Endothelial cell of umbilical vein (primary cell): ENCODE measurements at regions not wholly inside any gene's neighbourhood (a gene's known extent, or its start where the extent isn't known, plus 50 kb on each side); places are given as distances from the start of the nearest gene placed in this dataset.

ENCODE experiments used
- BruUV-seq: library from RNA; stranded (reverse); fragments of 400-500 nt; replicated peaks from 2 replicates; lab custom pipeline; 2021; lab: Mats Ljungman, UMichigan
- CTCF ChIA-PET: fragments of 300-600, 350-600 bp; sonication (Branson Sonifier 250); formaldehyde crosslinking; loops from one replicate; lab custom pipeline; 2021; ENCODE audit warnings: antibody characterized with exemption, inconsistent platforms; lab: Charles Lee
- POLR2A ChIA-PET: fragments of 300-600, 350-600 bp; sonication (Branson Sonifier 250); formaldehyde crosslinking; loops from one replicate; lab custom pipeline; 2021; ENCODE audit warnings: antibody characterized with exemption, inconsistent platforms; lab: Charles Lee
- DNase-seq: peaks from one replicate; pipeline ENCODE4 v3.0.0-alpha.2; 2011; ENCODE audit warnings: low read depth, low spot score
- FAIRE-seq: peaks from 2 replicates; lab custom pipeline; 2011; peaks lifted over from hg19 to GRCh38; lab: Jason Lieb, UNC
- H2AFZ ChIP-seq: 2 replicates; pipeline ENCODE4 v1.6.0; 2012; ENCODE audit warnings: low read depth, low read length, control low read depth, inconsistent platforms
- H3K27ac ChIP-seq: 2 replicates; pipeline ENCODE4 v1.5.1; 2011; ENCODE audit warnings: low read depth, mild to moderate bottlenecking, control low read depth, low read length, moderate library complexity; ENCODE audit not compliant: insufficient read depth
- H3K27me3 ChIP-seq, 2 experiments: 2 replicates each; pipeline versions ENCODE4 v1.6.0 to v1.6.1; 2011; ENCODE audit warnings: low read length in 2 of 2, mixed read lengths in 1 of 2; ENCODE audit not compliant: control insufficient read depth in 2 of 2, insufficient read depth in 2 of 2
- H3K36me3 ChIP-seq, 2 experiments: 2 replicates in 1 of 2; 3 replicates in 1 of 2; pipeline ENCODE4 v1.5.1; 2011; ENCODE audit warnings: low read length in 2 of 2, mild to moderate bottlenecking in 1 of 2, moderate library complexity in 1 of 2; ENCODE audit not compliant: control insufficient read depth in 2 of 2, insufficient read depth in 2 of 2; ENCODE audit errors: extremely low read depth in 1 of 2
- H3K4me1 ChIP-seq: 3 replicates; pipeline ENCODE4 v1.5.1; 2011; ENCODE audit warnings: mild to moderate bottlenecking, low read length; ENCODE audit not compliant: control insufficient read depth, insufficient read depth; ENCODE audit errors: extremely low read depth
- H3K4me2 ChIP-seq: 2 replicates; pipeline ENCODE4 v1.6.1; 2011; ENCODE audit warnings: low read length, control low read depth, mixed read lengths; ENCODE audit not compliant: insufficient read depth
- H3K4me3 ChIP-seq, 3 experiments: fragments of 200-600 bp in 1 of 3; sonication (generic), shearing (Covaris generic) in 1 of 3; replicated peaks in 1 of 3; 2 replicates each; pipeline ENCODE4 v1.5.1; 2011 to 2016; ENCODE audit warnings: control low read depth in 3 of 3, low read length in 3 of 3, mild to moderate bottlenecking in 2 of 3, inconsistent platforms in 1 of 3, low read depth in 1 of 3, moderate library complexity in 1 of 3; ENCODE audit not compliant: insufficient read depth in 1 of 3
- H3K79me2 ChIP-seq: 2 replicates; pipeline ENCODE4 v1.6.0; 2012; ENCODE audit warnings: low read length, inconsistent platforms; ENCODE audit not compliant: control insufficient read depth, insufficient read depth
- H3K9ac ChIP-seq: replicated peaks from 2 replicates; pipeline ENCODE3; 2011; ENCODE audit warnings: low read length, control low read depth; ENCODE audit not compliant: insufficient read depth; ENCODE audit errors: extremely low read depth
- H3K9me1 ChIP-seq: replicated peaks from 3 replicates; pipeline ENCODE4 v1.6.0; 2011; ENCODE audit warnings: mild to moderate bottlenecking, low read length; ENCODE audit not compliant: control insufficient read depth, insufficient read depth; ENCODE audit errors: extremely low read depth
- H3K9me3 ChIP-seq: replicated peaks from 2 replicates; pipeline ENCODE4 v1.5.1; 2012; ENCODE audit warnings: low read length, inconsistent platforms; ENCODE audit not compliant: control insufficient read depth, insufficient read depth
- H4K20me1 ChIP-seq: replicated peaks from 2 replicates; pipeline ENCODE3; 2011; ENCODE audit warnings: mild to moderate bottlenecking, low read length; ENCODE audit not compliant: control insufficient read depth, insufficient read depth; ENCODE audit errors: extremely low read depth
- EZH2 ChIP-seq: IDR thresholded peaks from 2 replicates; pipeline ENCODE4 v1.6.1; 2012; ENCODE audit warnings: borderline replicate concordance, low read depth, mild to moderate bottlenecking, moderate library complexity, low read length, inconsistent platforms; ENCODE audit not compliant: severe bottlenecking
- FOS ChIP-seq: IDR thresholded peaks from 2 replicates; pipeline ENCODE4 v1.6.1; 2011; ENCODE audit warnings: mild to moderate bottlenecking, low read length, moderate library complexity, borderline replicate concordance; ENCODE audit not compliant: insufficient read depth
- GATA2 ChIP-seq: IDR thresholded peaks from 2 replicates; pipeline ENCODE4 v1.7.0; 2011; ENCODE audit warnings: low read depth, mild to moderate bottlenecking, moderate library complexity, mixed read lengths, low read length; ENCODE audit not compliant: insufficient read length, insufficient read depth
- JUN ChIP-seq: IDR thresholded peaks from 2 replicates; pipeline ENCODE4 v1.6.1; 2011; ENCODE audit warnings: borderline replicate concordance, low read depth; ENCODE audit not compliant: insufficient read length, insufficient read depth
- MYC ChIP-seq: IDR thresholded peaks from one replicate; pipeline ENCODE4 v1.6.1; 2011; ENCODE audit warnings: mild to moderate bottlenecking, low read depth, low read length
- POLR2A ChIP-seq: IDR thresholded peaks from 2 replicates; pipeline ENCODE4 v1.6.1; 2012; ENCODE audit warnings: low read depth, mild to moderate bottlenecking, control low read depth, low read length
- POLR2AphosphoS5 ChIP-seq: IDR thresholded peaks from 2 replicates; pipeline ENCODE4 v1.6.1; 2012; ENCODE audit warnings: low read depth, mild to moderate bottlenecking, control low read depth, low read length, moderate library complexity; ENCODE audit not compliant: insufficient read depth
- dilution Hi-C: fragments of 300-500 bp; cut with MboI; formaldehyde crosslinking; loops from one replicate; pipeline ENCODE4 v1.15.0; 2019; ENCODE audit warnings: low sequenced_read_pairs; ENCODE audit not compliant: extremely low pct_ligation_motif_present
- intact Hi-C: fragments of 100-400 bp; cut with micrococcal nuclease; formaldehyde crosslinking; loops from one replicate; pipeline ENCODE4 v1.10.0; 2022
- TF ChIP-seq, protein P1 (sequence below): IDR thresholded peaks from 2 replicates; pipeline ENCODE4 v1.6.1; 2011; ENCODE audit not compliant: insufficient read depth, insufficient read length
- TF ChIP-seq, protein P2 (sequence below), 2 donors: IDR thresholded peaks; 1 replicate in 1 of 2; 2 replicates in 1 of 2; pipeline ENCODE4 v1.5.1; 2011; ENCODE audit warnings: low read length in 2 of 2, mild to moderate bottlenecking in 2 of 2, moderate library complexity in 2 of 2, control low read depth in 1 of 2, inconsistent platforms in 1 of 2, low read depth in 1 of 2; ENCODE audit not compliant: insufficient read depth in 1 of 2; ENCODE audit errors: extremely low read depth in 1 of 2

DNA sequence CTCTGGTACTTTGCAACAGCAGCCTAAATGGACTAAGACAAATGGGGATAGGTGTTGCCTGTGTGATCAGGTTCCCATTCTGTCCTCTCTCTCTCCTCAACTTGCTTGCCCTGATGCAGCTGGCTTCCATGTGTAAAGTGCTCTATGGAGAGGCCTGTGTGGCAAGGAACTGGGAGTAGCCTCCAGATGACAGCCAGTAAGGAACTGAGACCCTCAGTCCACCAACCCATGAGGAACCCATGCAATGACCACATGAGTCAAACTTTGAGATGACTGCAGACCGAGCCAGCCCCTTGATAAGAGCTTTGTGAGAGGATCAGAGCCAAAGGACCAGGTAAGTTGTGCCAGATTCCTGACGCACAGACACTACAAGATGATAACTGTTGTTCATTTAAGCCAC, 74.6 kb upstream of the ADPGK start:
- intact Hi-C loops = no loop called here
- Histone ChIP-seq H3K9ac (no peak overlapping the region), H2AFZ (no peak overlapping the region), H3K27ac (no peak overlapping the region), H3K9me1 (no peaks in the 10 kb centered on the region), H3K4me1 (no peaks in the 10 kb centered on the region), H3K27me3 (no peaks in the 10 kb centered on the region), H3K4me2 (no peak overlapping the region), H4K20me1 (no peaks in the 10 kb centered on the region), H3K4me3 (no peak overlapping the region), H3K9me3 (no peaks in the 10 kb centered on the region), H3K36me3 (no peaks in the 10 kb centered on the region), H3K79me2 (no peaks in the 10 kb centered on the region)
- ChIA-PET CTCF (no interaction called here), POLR2A (no interaction called here)
- no peak for DNase-seq
- TF ChIP-seq GATA2 = no peak
- no peak for TF ChIP-seq POLR2A
- no peak for TF ChIP-seq POLR2AphosphoS5
- TF ChIP-seq, protein P1, sequence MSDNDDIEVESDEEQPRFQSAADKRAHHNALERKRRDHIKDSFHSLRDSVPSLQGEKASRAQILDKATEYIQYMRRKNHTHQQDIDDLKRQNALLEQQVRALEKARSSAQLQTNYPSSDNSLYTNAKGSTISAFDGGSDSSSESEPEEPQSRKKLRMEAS = no peak
- no peak for TF ChIP-seq JUN
- no peak for TF ChIP-seq FOS
- TF ChIP-seq, protein P2, sequence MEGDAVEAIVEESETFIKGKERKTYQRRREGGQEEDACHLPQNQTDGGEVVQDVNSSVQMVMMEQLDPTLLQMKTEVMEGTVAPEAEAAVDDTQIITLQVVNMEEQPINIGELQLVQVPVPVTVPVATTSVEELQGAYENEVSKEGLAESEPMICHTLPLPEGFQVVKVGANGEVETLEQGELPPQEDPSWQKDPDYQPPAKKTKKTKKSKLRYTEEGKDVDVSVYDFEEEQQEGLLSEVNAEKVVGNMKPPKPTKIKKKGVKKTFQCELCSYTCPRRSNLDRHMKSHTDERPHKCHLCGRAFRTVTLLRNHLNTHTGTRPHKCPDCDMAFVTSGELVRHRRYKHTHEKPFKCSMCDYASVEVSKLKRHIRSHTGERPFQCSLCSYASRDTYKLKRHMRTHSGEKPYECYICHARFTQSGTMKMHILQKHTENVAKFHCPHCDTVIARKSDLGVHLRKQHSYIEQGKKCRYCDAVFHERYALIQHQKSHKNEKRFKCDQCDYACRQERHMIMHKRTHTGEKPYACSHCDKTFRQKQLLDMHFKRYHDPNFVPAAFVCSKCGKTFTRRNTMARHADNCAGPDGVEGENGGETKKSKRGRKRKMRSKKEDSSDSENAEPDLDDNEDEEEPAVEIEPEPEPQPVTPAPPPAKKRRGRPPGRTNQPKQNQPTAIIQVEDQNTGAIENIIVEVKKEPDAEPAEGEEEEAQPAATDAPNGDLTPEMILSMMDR (IDR thresholded peaks at IDR 0.05; ENCODE audit: extremely low read depth in 1 of 2, insufficient read depth in 1 of 2, low read depth in 1 of 2, low read length in 2 of 2) = no peak
- TF ChIP-seq EZH2 = no peak
- no peak for TF ChIP-seq MYC
- BruUV-seq = no TSS peak
- dilution Hi-C loops = no loop called here
- no peak for FAIRE-seq
